ENCODE measurements at regions not wholly inside any gene's neighbourhood (a gene's known extent, or its start where the extent isn't known, plus 50 kb on each side); places are given as distances from the start of the nearest gene placed in this dataset.

GRCh38 chr2:16012029-16012596 is 71.8 kb downstream of the MYCN start:
- no peak for DNase-seq (ENCODE audit: low read depth, low spot score)
- no peak for TF ChIP-seq ZNF274 (IDR thresholded peaks at IDR 0.05; ENCODE audit: low read depth, low read length)
- TF ChIP-seq SUZ12 (IDR thresholded peaks at IDR 0.05; ENCODE audit: extremely low read depth, insufficient read depth, insufficient read length): no peak
- no peak for TF ChIP-seq YY1 (IDR thresholded peaks at IDR 0.05; ENCODE audit: insufficient read depth, insufficient read length)
- H3K9me3 ChIP-seq (ENCODE audit: insufficient read depth, low read length): no peaks in the 10 kb centered on the region
- H3K27me3 ChIP-seq (ENCODE audit: insufficient read depth, insufficient read length): no peaks in the 10 kb centered on the region
- H3K4me3 ChIP-seq (ENCODE audit: insufficient read length, low read depth): no peak overlapping the region
- H3K9ac ChIP-seq (ENCODE audit: insufficient read length, low read depth): no peak overlapping the region
- H3K36me3 ChIP-seq (ENCODE audit: insufficient read depth, insufficient read length, low read length): no peaks in the 10 kb centered on the region
- H3K4me1 ChIP-seq (ENCODE audit: insufficient read depth, insufficient read length): no peaks in the 10 kb centered on the region

GRCh38 chr2:16011621-16011960 is 71.2 kb downstream of the MYCN start:
- TF ChIP-seq YY1 (IDR thresholded peaks at IDR 0.05; ENCODE audit: insufficient read depth, insufficient read length) (no peak), ZNF274 (IDR thresholded peaks at IDR 0.05; ENCODE audit: low read depth, low read length) (no peak), SUZ12 (IDR thresholded peaks at IDR 0.05; ENCODE audit: extremely low read depth, insufficient read depth, insufficient read length) (no peak)
- Histone ChIP-seq H3K4me1 (ENCODE audit: insufficient read depth, insufficient read length) (peaks cover under 1% of the 10 kb centered on the region), H3K4me3 (ENCODE audit: insufficient read length, low read depth) (no peak overlapping the region), H3K27me3 (ENCODE audit: insufficient read depth, insufficient read length) (no peaks in the 10 kb centered on the region), H3K9ac (ENCODE audit: insufficient read length, low read depth) (no peak overlapping the region), H3K9me3 (ENCODE audit: insufficient read depth, low read length) (no peaks in the 10 kb centered on the region), H3K36me3 (ENCODE audit: insufficient read depth, insufficient read length, low read length) (no peaks in the 10 kb centered on the region)
- no peak for DNase-seq (ENCODE audit: low read depth, low spot score)

- Histone ChIP-seq H3K9ac (ENCODE audit: insufficient read length, low read depth) (no peak overlapping the region), H3K4me1 (ENCODE audit: insufficient read depth, insufficient read length) (peaks cover 5% of the 10 kb centered on the region), H3K27me3 (ENCODE audit: insufficient read depth, insufficient read length) (no peaks in the 10 kb centered on the region), H3K4me3 (ENCODE audit: insufficient read length, low read depth) (no peak overlapping the region), H3K9me3 (ENCODE audit: insufficient read depth, low read length) (no peaks in the 10 kb centered on the region), H3K36me3 (ENCODE audit: insufficient read depth, insufficient read length, low read length) (no peaks in the 10 kb centered on the region)
- no peak for DNase-seq (ENCODE audit: low read depth, low spot score)
- no peak for TF ChIP-seq ZNF274 (IDR thresholded peaks at IDR 0.05; ENCODE audit: low read depth, low read length)
- TF ChIP-seq YY1 (IDR thresholded peaks at IDR 0.05; ENCODE audit: insufficient read depth, insufficient read length): no peak
- TF ChIP-seq SUZ12 (IDR thresholded peaks at IDR 0.05; ENCODE audit: extremely low read depth, insufficient read depth, insufficient read length): no peak
Observed at GRCh38 chr2:16010951-16011620, 70.7 kb downstream of the MYCN start.

GRCh38 chr2:16010011-16010410 is 69.7 kb downstream of the MYCN start:
- DNase-seq (ENCODE audit: low read depth, low spot score): no peak
- Histone ChIP-seq H3K9ac (ENCODE audit: insufficient read length, low read depth) (no peak overlapping the region), H3K4me3 (ENCODE audit: insufficient read length, low read depth) (no peak overlapping the region), H3K36me3 (ENCODE audit: insufficient read depth, insufficient read length, low read length) (no peaks in the 10 kb centered on the region), H3K9me3 (ENCODE audit: insufficient read depth, low read length) (no peaks in the 10 kb centered on the region), H3K27me3 (ENCODE audit: insufficient read depth, insufficient read length) (no peaks in the 10 kb centered on the region), H3K4me1 (ENCODE audit: insufficient read depth, insufficient read length) (peaks cover 5% of the 10 kb centered on the region)
- no peak for TF ChIP-seq SUZ12 (IDR thresholded peaks at IDR 0.05; ENCODE audit: extremely low read depth, insufficient read depth, insufficient read length)
- TF ChIP-seq YY1 (IDR thresholded peaks at IDR 0.05; ENCODE audit: insufficient read depth, insufficient read length): no peak
- no peak for TF ChIP-seq ZNF274 (IDR thresholded peaks at IDR 0.05; ENCODE audit: low read depth, low read length)

GRCh38 chr2:16009560-16009959 is 69.2 kb downstream of the MYCN start:
- Histone ChIP-seq H3K27me3 (ENCODE audit: insufficient read depth, insufficient read length) (no peaks in the 10 kb centered on the region), H3K9ac (ENCODE audit: insufficient read length, low read depth) (no peak overlapping the region), H3K9me3 (ENCODE audit: insufficient read depth, low read length) (no peaks in the 10 kb centered on the region), H3K4me1 (ENCODE audit: insufficient read depth, insufficient read length) (peaks cover 5% of the 10 kb centered on the region), H3K4me3 (ENCODE audit: insufficient read length, low read depth) (no peak overlapping the region), H3K36me3 (ENCODE audit: insufficient read depth, insufficient read length, low read length) (no peaks in the 10 kb centered on the region)
- TF ChIP-seq SUZ12 (IDR thresholded peaks at IDR 0.05; ENCODE audit: extremely low read depth, insufficient read depth, insufficient read length) (no peak), YY1 (IDR thresholded peaks at IDR 0.05; ENCODE audit: insufficient read depth, insufficient read length) (no peak), ZNF274 (IDR thresholded peaks at IDR 0.05; ENCODE audit: low read depth, low read length) (no peak)
- no peak for DNase-seq (ENCODE audit: low read depth, low spot score)

GRCh38 chr2:16008856-16009255 is 68.5 kb downstream of the MYCN start:
- TF ChIP-seq ZNF274 (IDR thresholded peaks at IDR 0.05; ENCODE audit: low read depth, low read length) (no peak), SUZ12 (IDR thresholded peaks at IDR 0.05; ENCODE audit: extremely low read depth, insufficient read depth, insufficient read length) (no peak), YY1 (IDR thresholded peaks at IDR 0.05; ENCODE audit: insufficient read depth, insufficient read length) (no peak)
- peaks cover 5% of the 10 kb centered on the region for H3K4me1 ChIP-seq (ENCODE audit: insufficient read depth, insufficient read length)

GRCh38 chr2:16008331-16008850 is 68.0 kb downstream of the MYCN start:
- peaks cover 5% of the 10 kb centered on the region for H3K4me1 ChIP-seq (ENCODE audit: insufficient read depth, insufficient read length)
- no peaks in the 10 kb centered on the region for H3K36me3 ChIP-seq (ENCODE audit: insufficient read depth, insufficient read length, low read length)
- no peak overlapping the region for H3K4me3 ChIP-seq (ENCODE audit: insufficient read length, low read depth)
- DNase-seq (ENCODE audit: low read depth, low spot score): no peak
- no peak overlapping the region for H3K9ac ChIP-seq (ENCODE audit: insufficient read length, low read depth)
- H3K27me3 ChIP-seq (ENCODE audit: insufficient read depth, insufficient read length): no peaks in the 10 kb centered on the region
- TF ChIP-seq ZNF274 (IDR thresholded peaks at IDR 0.05; ENCODE audit: low read depth, low read length) (no peak), SUZ12 (IDR thresholded peaks at IDR 0.05; ENCODE audit: extremely low read depth, insufficient read depth, insufficient read length) (no peak), YY1 (IDR thresholded peaks at IDR 0.05; ENCODE audit: insufficient read depth, insufficient read length) (no peak)
- H3K9me3 ChIP-seq (ENCODE audit: insufficient read depth, low read length): no peaks in the 10 kb centered on the region

More at GRCh38 chr2:16008856-16009255, 68.5 kb downstream of the MYCN start:
- DNase-seq (ENCODE audit: low read depth, low spot score): no peak
- Histone ChIP-seq H3K9ac (ENCODE audit: insufficient read length, low read depth) (no peak overlapping the region), H3K9me3 (ENCODE audit: insufficient read depth, low read length) (no peaks in the 10 kb centered on the region), H3K27me3 (ENCODE audit: insufficient read depth, insufficient read length) (no peaks in the 10 kb centered on the region), H3K36me3 (ENCODE audit: insufficient read depth, insufficient read length, low read length) (no peaks in the 10 kb centered on the region), H3K4me3 (ENCODE audit: insufficient read length, low read depth) (no peak overlapping the region)
